ENCODE measurements at regions not wholly inside any gene's neighbourhood (a gene's known extent, or its start where the extent isn't known, plus 50 kb on each side); places are given as distances from the start of the nearest gene placed in this dataset.

DNA sequence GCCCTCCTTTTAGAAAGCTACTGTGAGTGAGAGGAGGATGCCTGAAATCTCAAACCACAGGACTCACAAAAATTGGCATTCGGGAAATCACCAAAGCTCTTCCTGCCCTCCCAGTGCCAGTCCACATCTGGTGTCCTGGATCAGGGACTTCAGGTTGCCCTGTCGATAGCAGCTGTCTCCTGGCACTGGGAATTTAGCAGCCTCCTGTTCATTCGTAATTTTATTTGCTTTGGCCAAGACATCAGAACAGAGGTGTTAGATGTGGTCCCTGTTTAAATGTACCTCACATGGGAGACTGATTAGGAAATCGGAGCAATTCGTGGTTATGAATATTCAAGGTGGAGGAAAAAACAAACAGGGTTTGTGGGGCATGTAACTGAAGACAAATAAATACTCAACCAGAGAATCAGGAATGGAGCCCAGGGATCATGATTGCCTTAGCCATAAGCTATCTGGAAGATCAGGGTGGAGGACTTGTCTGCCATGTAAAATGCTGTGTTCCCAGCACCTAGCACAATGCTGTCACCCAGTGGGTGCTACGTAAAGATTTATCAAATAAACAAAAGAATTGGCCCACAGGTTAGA lies 265.2 kb upstream of the PROK2 start:
- TF ChIP-seq TCF7L2 (IDR thresholded peaks at IDR 0.05; ENCODE audit: low read depth, low read length) (no peak), SIN3A (IDR thresholded peaks at IDR 0.05; ENCODE audit: borderline replicate concordance, insufficient read depth, low read depth, low read length) (no peak)
